GM12865 (cell line): ENCODE measurements at regions not wholly inside any gene's neighbourhood (a gene's known extent, or its start where the extent isn't known, plus 50 kb on each side); places are given as distances from the start of the nearest gene placed in this dataset.
"Not testable (repeated sequence)": the region's sequence is repeated elsewhere in the genome, so short reads cannot be mapped to it uniquely, and the experiment has no call there.

Experiments used
- DNase-seq: peaks from one replicate; pipeline ENCODE4 v3.0.0; 2010; ENCODE audit warnings: low read depth
- H3K4me3 ChIP-seq: 2 replicates; pipeline ENCODE4 v1.5.1; 2011; ENCODE audit warnings: mild to moderate bottlenecking, low read depth, low read length, control low read depth
- TF ChIP-seq, protein P1 (sequence below): IDR thresholded peaks from 2 replicates; pipeline ENCODE4 v1.5.1; 2011; ENCODE audit warnings: low read length, control low read depth, low read depth, inconsistent platforms; ENCODE audit not compliant: insufficient read depth; ENCODE audit errors: missing control alignments

- H3K4me3 ChIP-seq = no peak overlapping the region
- DNase-seq = no peak
- TF ChIP-seq, protein P1, sequence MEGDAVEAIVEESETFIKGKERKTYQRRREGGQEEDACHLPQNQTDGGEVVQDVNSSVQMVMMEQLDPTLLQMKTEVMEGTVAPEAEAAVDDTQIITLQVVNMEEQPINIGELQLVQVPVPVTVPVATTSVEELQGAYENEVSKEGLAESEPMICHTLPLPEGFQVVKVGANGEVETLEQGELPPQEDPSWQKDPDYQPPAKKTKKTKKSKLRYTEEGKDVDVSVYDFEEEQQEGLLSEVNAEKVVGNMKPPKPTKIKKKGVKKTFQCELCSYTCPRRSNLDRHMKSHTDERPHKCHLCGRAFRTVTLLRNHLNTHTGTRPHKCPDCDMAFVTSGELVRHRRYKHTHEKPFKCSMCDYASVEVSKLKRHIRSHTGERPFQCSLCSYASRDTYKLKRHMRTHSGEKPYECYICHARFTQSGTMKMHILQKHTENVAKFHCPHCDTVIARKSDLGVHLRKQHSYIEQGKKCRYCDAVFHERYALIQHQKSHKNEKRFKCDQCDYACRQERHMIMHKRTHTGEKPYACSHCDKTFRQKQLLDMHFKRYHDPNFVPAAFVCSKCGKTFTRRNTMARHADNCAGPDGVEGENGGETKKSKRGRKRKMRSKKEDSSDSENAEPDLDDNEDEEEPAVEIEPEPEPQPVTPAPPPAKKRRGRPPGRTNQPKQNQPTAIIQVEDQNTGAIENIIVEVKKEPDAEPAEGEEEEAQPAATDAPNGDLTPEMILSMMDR = no peak
Observed at GRCh38 chr11:119578521-119579191, 150.3 kb downstream of the NECTIN1 start.

GRCh38 chr11:119573858-119574257 lies 150.9 kb upstream of the THY1 start:
- DNase-seq = no peak
- no peak overlapping the region for H3K4me3 ChIP-seq
- TF ChIP-seq, protein P1 = no peak

- TF ChIP-seq, protein P1 = no peak
- no peak overlapping the region for H3K4me3 ChIP-seq
- no peak for DNase-seq
Observed at GRCh38 chr11:119572481-119573424, 149.8 kb upstream of the THY1 start.

GRCh38 chr11:119571311-119571710 lies 148.3 kb upstream of the THY1 start:
- no peak overlapping the region for H3K4me3 ChIP-seq
- no peak for DNase-seq
- TF ChIP-seq, protein P1 = no peak

- no peak overlapping the region for H3K4me3 ChIP-seq
- DNase-seq = peak; percentile 75
Observed at GRCh38 chr11:119567688-119568582, 145.0 kb upstream of the THY1 start.

DNA sequence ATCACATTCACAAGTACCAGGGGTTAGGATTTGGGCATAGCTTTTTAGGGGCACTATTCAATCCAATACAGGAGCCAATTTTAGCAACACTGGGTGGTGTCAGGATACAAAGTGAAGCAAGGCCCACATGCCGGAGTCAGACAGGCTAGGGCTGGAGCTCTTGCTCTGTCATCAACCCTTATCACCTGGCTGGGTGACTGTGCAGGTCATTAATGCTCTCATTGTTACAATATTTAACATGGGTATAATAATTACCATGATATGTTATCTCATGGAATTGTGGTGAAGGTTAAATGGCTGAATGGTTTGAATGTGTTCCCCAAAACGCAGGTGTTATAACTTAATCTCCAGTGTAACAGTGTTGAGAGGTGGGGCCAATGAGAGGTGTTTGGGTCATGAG lies 143.3 kb upstream of the THY1 start:
- no peak for DNase-seq
- TF ChIP-seq, protein P1 = no peak
- H3K4me3 ChIP-seq = no peak overlapping the region

More at GRCh38 chr11:119567688-119568582, 145.0 kb upstream of the THY1 start:
- TF ChIP-seq, protein P1 = no peak

DNA sequence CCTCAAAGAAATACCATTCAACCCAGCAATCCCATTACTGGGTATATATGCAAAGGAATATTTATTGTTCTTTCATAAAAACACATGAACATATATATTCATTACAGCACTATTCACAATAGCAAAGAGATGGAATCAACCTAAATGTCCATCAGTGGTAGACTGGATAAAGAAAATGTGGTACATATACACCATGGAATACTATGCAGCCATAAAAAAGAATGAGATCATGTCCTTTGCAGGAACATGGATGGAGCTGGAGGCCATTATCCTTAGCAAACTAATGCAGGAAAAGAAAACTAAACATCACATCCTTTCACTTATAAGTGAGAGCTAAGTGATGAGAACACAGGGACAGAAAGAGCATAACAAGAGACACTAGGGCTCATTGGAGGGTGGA lies 142.7 kb upstream of the THY1 start:
- DNase-seq, H3K4me3 ChIP-seq: not testable (repeated sequence)
